ENCODE measurements at regions not wholly inside any gene's neighbourhood (a gene's known extent, or its start where the extent isn't known, plus 50 kb on each side); places are given as distances from the start of the nearest gene placed in this dataset.
"Not testable (repeated sequence)": the region's sequence is repeated elsewhere in the genome, so short reads cannot be mapped to it uniquely, and the experiment has no call there.

DNA sequence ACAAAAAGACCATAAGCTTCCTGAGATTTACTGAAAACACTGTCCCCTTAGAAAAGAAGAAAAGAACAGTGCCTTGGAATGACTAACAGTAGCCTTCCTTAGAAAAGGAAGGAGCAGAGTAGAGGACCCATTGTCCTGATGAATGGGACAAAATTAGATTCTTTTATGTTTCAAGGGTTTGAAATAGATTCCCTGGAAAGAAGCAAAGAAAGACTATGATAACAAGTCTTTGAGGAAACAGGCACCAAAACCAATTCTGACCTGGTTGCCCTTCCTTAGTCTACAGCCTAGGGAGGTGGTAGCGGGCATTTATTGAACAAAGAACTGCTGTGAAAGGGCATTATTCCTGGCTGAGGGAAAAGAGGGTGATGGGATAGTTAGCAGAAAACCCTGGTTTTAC is 1024.8 kb downstream of the TBL1XR1 start:
- no peak for DNase-seq

DNA sequence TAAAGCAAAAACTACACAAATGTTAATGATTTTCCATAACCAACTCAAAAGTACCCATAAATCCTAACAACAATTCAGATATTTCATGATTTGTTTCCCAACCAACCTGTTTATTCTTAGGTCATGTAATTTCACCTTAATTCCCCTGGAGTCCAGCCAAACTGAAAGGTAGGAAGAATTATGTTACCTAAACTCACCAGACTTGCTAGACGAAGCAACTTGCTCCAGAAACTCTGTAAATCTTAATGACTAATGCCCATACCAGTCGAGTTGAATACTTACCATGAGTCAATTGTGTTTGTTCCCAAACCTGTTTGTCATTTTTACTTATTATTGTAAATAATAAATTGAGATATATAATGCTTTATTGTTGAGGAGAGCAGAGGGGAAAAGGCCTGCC is 1030.0 kb downstream of the TBL1XR1 start:
- DNase-seq: no peak

DNA sequence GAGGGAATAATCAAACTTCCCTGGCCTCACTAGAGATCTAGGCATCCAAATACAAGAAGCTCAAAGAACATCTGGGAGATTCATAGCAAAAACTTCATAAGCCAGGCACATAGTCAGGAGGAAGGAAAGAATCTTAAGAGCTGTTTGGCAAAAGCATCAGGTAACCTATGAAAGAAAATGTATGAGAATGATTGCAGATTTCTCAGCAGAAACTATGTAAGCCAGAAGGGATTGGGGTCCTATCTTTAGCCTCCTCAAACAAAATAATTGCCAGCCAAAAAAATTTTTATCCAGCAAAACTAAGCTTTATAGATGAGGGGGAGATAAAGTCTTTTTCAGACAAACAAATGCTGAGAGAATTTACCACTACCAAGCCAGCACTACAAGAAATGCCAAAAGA is 1036.3 kb downstream of the TBL1XR1 start:
- no peak for DNase-seq

DNA sequence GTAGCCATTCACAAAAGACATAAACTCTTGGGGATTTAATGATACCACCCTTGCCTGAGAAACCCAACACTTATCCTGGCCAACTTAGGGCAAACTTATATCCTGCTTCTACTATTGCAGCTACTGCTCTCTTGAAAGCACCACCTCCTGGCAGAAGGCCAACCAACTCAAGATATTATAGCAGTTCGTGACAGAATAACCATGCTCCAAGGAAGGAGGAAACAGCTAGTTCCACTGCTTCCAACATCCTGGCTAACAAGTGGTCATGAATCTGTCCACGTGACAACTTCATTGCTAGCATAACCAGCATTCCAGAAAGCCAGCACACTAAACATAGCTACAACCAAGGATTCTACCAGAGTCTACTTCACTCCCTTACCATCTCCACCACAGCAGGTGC is 1037.5 kb downstream of the TBL1XR1 start:
- DNase-seq: no peak

DNA sequence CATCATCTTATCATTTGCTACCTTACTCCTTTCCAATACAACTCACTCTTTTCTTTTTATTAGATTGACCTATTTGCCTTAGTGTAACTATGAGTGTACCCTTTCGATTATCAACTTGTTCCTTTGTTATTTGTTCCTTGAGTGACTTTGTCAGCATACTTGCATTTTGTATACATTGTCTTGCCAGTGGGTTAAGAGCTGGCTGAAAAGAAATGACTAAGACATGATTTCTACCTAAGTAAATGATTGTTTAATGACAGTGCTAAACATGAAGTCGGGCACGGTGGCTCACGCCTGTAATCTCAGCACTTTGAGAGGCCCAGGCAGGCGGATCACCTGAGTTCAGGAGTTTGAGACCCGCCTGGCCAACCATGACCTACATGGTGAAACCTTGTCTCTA is 1042.3 kb downstream of the TBL1XR1 start:
- DNase-seq: no peak

DNA sequence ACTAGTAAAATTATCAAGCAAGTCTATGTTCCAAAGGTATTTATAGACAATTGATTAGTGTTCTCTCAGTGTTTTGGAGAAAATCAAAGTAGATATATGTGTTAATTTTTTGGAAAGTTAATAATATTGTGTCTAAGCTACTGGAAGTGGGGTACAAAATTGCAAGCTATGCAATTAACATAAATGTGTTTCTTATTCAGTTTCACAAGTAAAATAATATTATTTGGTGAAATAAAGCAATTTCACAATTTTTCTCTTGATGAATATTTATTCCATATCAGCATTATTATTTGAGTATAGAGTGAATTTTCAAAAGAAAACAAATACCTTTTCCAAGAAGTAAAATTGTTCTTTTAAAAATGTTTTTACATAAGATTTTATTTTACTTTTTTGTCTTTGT is 1047.7 kb downstream of the TBL1XR1 start:
- no peak for DNase-seq

DNA sequence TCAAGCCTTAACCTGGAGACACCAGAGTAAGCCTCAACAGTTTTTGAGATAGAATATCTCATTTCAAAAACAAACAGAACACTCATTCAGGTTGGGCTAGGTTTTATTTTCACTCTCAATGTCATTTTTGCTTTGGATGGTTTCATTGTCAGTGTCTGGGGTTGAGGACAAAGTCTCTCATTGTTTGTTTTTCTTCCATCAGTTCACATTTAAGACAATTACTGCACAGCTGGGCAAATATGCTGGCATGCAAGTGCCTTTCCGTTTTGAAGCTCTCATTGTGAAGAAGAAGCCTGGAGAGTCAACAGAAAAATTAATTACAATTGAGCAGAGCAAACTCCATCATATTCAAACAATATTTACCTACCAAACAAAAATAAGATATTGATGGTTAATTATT is 1050.0 kb downstream of the TBL1XR1 start:
- no peak for DNase-seq

DNA sequence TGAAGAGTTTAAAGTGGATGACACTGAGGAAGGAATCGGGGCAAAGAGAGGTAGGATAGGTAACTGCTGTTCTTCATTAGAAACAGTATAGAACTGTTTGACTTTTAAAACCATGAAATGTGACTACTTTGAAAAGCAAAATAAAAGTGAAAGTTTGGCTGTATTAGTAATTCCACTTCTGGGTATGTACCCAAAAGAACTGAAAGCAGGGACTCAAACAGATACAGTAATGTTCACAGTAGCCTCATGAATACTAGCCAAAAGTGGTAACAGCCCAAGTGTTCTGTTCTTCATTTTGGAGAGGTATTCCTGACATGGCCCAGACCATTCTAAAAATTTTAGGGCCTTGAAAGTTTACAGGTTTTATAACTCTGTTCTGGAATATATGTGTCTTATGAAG is 1055.4 kb downstream of the TBL1XR1 start:
- no peak for DNase-seq

DNA sequence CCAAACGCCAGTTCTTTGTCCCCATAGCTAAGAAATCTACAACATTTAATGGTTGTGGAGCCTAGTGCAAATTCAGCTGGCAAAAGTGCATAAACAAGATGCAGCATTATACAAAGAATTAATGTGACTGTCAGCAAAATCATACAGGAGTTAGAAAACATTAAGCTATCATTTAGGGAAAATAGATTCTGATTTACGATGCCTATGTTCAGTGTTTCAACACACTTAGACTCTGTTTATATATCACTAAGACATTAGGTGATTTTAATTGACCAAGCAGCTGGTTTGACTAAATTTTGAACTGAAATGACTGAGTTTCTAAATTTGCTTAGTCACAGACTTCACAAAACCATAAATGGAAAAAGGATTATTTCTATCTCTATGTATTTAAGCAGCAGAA is 1076.8 kb downstream of the TBL1XR1 start:
- no peak for DNase-seq

DNA sequence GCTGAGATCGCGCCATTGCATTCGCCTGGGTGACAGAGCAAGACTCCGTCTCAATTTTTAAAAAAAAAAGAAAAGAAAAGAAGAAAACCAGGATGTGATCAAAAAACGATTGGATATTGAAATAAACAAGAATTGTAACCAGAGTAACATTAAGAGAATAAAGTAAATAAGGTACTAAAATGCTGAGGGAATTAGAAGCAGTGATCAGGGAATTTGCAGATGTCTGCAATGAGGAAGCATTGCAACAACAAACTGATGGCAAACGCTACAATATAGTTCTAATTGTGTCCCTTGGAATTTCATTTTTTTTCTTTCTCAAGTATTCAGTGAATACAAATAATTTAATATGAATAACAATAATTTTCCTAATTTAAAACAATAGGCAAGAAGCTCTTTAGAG is 1077.5 kb downstream of the TBL1XR1 start:
- DNase-seq: no peak

DNA sequence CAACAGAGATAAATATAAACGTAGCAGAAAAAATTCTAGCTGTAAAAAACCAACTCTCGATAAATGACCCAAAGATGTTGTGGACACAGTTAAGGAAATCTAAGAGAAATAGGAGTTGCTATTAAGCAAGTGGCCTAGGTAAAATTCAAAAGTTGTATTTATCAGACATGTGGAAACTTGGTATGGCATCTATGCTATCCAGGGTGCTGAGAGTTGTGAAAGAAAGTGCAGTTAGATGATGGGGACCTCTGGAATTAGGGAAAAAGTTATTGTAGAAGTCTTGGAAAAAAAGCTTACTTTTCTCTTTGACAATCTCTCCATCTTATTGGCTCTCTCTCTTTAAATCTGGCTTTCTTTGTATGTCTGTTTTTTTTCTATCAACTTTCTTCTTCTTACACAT is 1090.9 kb downstream of the TBL1XR1 start:
- no peak for DNase-seq

DNA sequence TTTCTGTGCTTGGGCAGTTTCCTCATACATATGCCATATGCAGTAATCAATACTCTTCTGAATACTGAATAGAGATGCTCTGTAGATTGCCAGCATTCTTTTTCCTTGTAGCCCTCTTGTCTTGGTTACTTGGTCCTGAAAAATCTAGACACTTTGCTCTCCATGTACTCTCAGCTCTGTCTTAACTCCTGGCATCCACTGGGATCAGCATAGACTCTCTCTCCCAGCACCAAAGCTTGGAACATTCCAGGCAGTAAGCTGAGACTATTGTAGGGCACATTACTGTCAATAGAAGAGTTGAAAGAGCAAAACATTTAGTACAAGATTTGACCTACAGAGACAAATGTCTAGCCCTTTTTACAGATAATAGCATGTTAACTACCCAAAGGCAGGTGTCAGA is 1100.3 kb downstream of the TBL1XR1 start:
- no peak for DNase-seq

DNA sequence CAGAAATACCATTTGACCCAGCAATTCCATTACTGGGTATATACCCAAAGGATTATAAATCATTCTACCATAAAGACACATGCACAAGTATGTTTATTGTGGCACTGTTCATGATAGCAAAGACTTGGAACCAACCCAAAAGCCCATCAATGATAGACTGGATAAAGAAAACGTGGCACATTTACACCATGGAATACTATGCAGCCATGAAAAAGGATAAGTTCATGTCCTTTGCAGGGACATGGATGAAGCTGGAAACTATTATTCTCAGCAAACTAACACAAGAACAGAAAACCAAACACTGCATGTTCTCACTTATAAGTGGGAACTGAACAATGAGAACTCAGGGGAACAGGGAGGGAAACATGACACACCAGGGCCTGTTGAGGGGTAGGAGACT is 1103.4 kb downstream of the TBL1XR1 start:
- DNase-seq: not testable (repeated sequence)

DNA sequence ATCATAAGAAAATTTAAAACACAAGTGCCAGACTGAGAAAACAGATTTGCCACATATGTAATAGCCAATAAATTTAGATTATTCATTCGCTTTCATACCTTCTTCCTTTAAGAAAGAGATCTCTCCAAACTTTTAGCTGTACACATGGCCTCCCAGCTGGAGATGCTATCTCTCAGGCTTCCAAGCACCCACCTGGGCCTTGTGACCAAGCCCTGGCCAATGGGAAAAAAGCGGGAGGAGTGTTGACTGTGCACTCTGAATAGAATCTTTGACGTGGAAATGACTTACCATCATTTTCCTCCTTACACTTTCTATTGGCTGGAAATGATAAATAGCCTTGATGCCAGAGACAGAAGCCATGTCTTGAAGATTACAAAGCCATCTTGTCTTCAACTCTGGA is 1106.6 kb downstream of the TBL1XR1 start:
- no peak for DNase-seq

DNA sequence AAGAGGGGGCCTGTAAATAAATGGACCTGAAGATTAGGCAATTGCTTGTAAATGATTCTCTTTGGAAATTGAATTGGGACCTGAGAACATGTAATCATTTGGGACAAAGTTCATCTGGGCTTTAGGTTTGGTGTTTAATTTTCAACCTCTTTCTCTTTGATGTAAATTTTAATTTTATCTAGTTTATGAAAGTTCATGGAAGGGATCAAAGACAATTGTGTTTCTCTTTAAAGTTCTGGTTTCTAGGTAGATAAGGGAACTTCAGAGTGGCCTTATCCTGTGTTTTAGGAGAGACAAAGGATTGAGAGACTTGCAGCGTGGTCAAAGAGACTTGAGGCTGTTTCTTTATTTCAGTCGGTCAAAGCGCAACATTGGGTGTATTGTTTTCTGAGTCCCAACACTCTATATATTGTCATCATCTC is 1108.3 kb downstream of the TBL1XR1 start:
- DNase-seq: no peak

DNA sequence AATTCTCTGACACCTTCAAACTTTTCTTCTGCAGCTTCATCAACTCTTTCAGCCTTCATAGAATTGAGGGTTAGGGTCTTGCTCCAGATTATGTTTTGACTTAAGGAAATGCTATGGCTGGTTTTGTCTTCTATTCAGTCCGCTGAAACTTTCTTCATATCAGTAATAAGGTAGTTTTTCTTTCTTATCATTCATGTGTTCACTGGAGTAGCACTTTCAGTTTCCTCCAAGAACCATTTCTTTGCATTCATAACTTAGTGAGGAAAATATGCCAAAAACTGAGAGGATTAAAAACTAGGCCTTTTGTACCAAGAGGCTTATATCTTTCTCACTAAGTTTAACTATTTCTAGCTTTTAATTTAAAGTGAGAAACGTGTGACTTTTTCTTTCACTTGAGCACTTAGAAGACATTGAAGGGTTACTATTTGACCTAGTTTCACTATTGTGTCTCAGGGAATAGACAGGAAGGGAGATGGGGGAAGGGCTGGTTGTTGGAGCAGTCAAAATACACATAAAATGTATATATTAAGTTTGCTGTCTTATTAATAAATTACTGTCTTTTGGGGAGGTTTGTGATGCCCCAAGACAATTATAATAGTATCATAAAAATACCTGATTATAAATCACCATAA is 1110.1 kb downstream of the TBL1XR1 start:
- no peak for DNase-seq

DNA sequence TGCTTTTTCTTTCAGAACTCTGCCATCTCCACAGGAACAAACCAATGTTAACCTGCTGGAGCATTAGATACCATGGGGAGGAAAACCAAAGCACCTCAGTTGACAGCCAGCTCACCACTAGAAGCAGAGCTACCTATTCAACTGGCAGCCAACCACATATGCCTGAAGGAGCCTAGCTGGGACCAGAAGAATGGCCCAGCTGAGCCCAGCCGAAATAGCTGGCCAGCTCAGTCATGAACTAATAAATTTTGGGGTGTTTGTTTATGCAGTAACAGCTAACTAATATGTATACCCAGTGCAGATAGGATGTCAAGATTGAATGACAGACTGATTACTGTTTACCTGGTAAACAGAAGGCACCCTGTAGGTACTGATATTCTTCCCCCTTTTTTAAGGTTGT is 1117.5 kb downstream of the TBL1XR1 start:
- no peak for DNase-seq

DNA sequence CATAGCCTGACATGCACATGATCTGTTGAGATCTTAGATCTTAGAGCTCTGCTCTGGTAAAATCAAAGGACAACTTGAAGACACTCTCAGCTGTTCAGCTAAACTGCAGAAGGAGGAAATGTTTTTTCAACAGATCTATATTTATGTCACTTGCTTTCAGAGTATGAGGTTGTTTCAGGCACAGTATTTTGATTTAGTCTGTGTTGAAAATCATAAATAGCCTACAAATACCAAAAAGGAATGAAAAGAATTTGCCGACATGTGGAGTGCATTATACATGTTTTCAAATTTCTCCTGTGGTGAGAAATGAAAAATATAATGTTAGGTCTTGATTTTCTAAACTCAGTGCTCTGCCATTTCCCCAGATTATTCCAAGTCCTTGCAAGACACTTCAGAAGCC is 1118.4 kb downstream of the TBL1XR1 start:
- peak; percentile 57 for DNase-seq

DNA sequence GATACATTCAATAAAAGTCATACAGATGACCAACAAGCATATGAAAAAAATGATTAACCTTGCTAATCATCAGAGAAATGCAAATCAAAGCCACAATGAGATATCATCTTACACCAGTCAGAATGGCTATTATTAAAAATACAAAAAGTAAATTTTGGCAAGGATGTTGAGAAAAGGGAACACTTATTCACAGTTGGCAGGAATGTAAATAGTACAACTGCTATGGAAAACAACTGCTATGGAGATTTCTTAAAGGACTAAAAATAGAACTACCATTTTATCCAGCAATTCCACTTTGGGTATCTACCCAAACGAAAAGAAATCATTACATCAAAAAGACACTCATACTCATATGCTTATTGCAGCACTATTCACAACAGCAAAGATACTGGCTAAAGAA is 1121.8 kb downstream of the TBL1XR1 start:
- no peak for DNase-seq

DNA sequence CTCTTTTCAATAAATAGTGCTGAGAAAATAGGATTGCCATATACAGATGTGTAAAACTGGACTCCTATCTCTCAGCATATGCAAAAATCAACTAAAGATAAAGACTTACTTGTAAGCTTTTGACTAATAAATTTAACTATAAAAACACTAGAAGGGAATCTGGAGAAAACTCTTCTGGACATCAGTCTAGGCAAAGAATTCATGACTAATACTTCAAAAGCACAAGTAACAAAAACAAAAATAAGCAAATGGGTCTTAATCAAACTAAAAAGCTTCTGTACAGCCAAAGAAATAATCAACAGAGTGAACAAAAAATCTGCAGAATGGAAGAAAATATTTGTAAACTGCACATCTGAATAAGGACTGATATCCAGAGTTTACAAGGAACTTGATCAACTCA is 1122.2 kb downstream of the TBL1XR1 start:
- no peak for DNase-seq

DNA sequence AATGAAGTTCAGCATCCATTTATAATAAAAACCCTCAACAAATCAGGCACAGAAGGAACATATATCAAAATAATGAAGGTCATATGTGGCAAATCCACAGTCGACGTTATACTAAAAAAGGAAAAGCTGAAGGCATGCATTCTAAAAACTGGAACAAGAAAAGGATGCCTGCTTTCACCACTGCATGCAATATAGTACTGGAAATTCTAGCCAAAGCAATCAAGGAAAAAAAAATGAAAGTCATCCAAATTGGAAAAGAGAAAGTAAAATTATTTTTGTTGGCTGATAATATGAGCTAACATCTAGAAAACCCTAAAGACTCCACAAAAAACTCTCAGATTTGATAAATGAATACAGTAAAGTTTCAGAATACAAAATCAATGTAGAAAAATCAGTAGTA is 1123.2 kb downstream of the TBL1XR1 start:
- no peak for DNase-seq

DNA sequence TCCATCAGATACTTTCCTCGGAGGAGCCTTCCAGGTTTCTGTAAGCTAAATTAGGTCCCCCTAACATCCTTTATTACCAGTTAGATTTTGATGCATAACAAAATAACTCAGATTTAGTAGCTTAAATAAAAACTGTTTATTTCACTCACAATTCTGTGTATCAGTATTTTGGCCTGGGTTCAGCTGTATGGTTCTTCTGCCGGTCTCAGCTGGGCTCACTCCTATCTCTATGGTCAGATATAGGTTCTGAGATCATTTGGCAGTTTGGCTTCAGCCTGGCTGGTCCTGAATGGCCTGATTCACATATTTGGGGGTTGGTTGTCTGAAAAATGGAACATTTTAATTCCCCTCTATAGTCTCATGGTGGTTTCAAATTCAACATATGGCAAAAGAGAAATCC is 1125.3 kb downstream of the TBL1XR1 start:
- DNase-seq: no peak

DNA sequence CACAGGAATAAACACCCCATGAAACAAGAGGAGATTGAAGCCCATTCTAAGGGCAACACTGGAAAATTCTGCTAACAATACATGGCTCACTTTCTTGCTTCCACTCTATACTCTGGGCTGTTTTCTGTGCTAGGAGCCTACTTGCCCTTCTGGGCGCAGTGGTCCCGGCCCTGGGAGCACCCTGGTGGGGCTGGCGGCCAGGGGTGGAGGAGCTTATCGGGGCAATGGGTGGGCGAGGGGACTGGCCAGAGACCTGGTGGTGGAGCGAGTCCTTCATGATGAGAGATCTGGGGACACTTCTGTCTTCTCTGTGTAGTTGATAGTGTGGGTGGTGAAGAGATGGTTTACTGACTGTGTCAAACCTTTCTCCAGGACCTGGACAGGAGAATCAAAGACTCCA is 1128.5 kb downstream of the TBL1XR1 start:
- no peak for DNase-seq

DNA sequence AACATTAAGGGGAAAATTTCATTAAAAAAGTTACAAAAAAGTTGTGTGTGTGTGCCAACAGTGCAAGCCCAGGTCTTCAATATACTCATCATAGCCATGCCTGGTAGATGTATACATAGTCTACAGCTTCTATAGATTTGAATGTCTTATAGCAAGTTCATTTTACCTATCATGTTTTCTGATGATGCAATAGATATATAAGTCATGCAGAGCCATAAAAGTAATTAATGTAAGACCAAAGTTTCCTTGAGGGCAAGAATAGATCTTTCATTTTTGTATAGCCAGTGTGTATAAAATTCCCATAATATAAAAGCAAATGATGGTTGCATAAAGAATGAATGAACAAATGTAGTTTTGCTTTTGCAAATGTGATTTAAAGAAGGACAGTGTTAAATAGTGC is 1138.4 kb downstream of the TBL1XR1 start:
- no peak for DNase-seq

DNA sequence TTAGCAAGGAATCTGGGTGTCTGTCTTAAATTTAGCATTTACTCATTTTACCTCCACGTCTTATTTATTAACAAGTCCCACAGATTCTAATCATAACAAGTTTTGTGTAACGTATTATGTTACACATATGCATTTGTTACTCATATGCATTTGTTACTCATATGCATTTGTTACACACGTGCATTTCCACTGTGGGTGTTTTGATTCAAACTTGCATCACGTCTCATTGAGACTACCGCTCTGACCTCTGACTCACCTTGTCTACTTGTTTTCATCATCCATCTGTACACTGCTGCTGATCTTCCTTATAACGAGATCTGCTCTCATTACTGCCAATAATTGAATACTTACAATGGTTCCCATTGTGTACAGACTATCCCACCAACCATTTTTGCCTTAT is 1141.4 kb downstream of the TBL1XR1 start:
- DNase-seq: no peak
